Ecto neural progenitor cell (in vitro differentiated cells): ENCODE measurements at regions not wholly inside any gene's neighbourhood (a gene's known extent, or its start where the extent isn't known, plus 50 kb on each side); places are given as distances from the start of the nearest gene placed in this dataset.

Source experiments
- DNase-seq: peaks from one replicate; pipeline ENCODE4 v3.0.0-alpha.2; 2018; ENCODE audit warnings: low spot score

GRCh38 chr1:60430375-60430774, 356.8 kb upstream of the C1orf87 start:
- DNase-seq, result no peak

GRCh38 chr1:60428127-60428526, 354.6 kb upstream of the C1orf87 start:
- no peak for DNase-seq

GRCh38 chr1:60427701-60428100, 354.1 kb upstream of the C1orf87 start:
- no peak for DNase-seq

GRCh38 chr1:60427194-60427593, 353.6 kb upstream of the C1orf87 start:
- no peak for DNase-seq

- DNase-seq, result no peak
Measured at GRCh38 chr1:60425528-60425927, 352.0 kb upstream of the C1orf87 start.

GRCh38 chr1:60423146-60423780, 349.7 kb upstream of the C1orf87 start:
- no peak for DNase-seq

GRCh38 chr1:60421965-60422364, 348.4 kb upstream of the C1orf87 start:
- DNase-seq, result no peak

GRCh38 chr1:60419023-60419422, 345.5 kb upstream of the C1orf87 start:
- no peak for DNase-seq

- DNase-seq, result no peak
Measured at GRCh38 chr1:60415696-60416095, 342.1 kb upstream of the C1orf87 start.

- no peak for DNase-seq
Measured at GRCh38 chr1:60413091-60413490, 339.5 kb upstream of the C1orf87 start.

GRCh38 chr1:60411591-60411990, 338.0 kb upstream of the C1orf87 start:
- DNase-seq, result no peak

- DNase-seq, result no peak
Measured at GRCh38 chr1:60402816-60403215, 329.2 kb upstream of the C1orf87 start.

GRCh38 chr1:60402216-60402615, 328.6 kb upstream of the C1orf87 start:
- DNase-seq, result no peak

- DNase-seq, result no peak
Measured at GRCh38 chr1:60394436-60394835, 320.9 kb upstream of the C1orf87 start.

- no peak for DNase-seq
Measured at GRCh38 chr1:60390593-60391282, 317.2 kb upstream of the C1orf87 start.

GRCh38 chr1:60388092-60388987, 314.8 kb upstream of the C1orf87 start:
- no peak for DNase-seq

GRCh38 chr1:60387175-60387574, 313.6 kb upstream of the C1orf87 start:
- no peak for DNase-seq

- no peak for DNase-seq
Measured at GRCh38 chr1:60386249-60386648, 312.7 kb upstream of the C1orf87 start.

- no peak for DNase-seq
Measured at GRCh38 chr1:60376196-60376595, 302.6 kb upstream of the C1orf87 start.

- no peak for DNase-seq
Measured at GRCh38 chr1:60374537-60374936, 301.0 kb upstream of the C1orf87 start.

GRCh38 chr1:60367532-60367931, 294.0 kb upstream of the C1orf87 start:
- DNase-seq, result peak; percentile 44

GRCh38 chr1:60359431-60359830, 285.9 kb upstream of the C1orf87 start:
- no peak for DNase-seq

GRCh38 chr1:60350531-60350930, 277.0 kb upstream of the C1orf87 start:
- DNase-seq, result no peak
